HUDEP-2 (cell line): ENCODE measurements at regions not wholly inside any gene's neighbourhood (a gene's known extent, or its start where the extent isn't known, plus 50 kb on each side); places are given as distances from the start of the nearest gene placed in this dataset.
A peak's percentile ranks its signal among the peaks of the same experiment; 100 is the strongest.

ENCODE experiments used
- DNase-seq, 76 experiments: peaks; one replicate each; lab custom pipeline; 2025; ENCODE audit not compliant: unreplicated experiment in 76 of 76; lab: John Stamatoyannopoulos, UW

GRCh38 chr7:32347244-32347828, 142.8 kb downstream of the LSM5 start:
- peak in 18 of 76 experiments; percentile 0 to 18 (median 6) for DNase-seq

DNA sequence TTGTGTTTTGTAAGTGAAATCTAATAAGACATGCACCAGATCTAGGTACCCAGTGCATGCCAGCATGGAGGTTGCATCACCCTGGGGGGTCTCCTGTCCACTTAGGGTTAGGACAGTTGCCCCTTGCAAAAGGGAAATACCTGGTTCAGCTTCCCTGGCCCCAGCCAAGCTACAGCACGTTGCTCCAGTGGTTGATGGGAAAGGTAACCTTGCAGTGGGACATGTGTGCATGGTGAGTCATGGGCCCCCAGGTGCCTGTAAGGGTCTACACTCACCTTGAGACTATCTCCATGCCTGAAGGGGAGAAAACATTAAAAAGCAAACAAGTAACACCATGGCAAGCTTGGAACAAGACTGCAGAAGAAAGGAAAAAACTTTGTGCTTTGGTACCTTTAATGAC, 143.9 kb downstream of the LSM5 start:
- no peak for DNase-seq

- no peak for DNase-seq
Measured at GRCh38 chr7:32336726-32337125, 153.5 kb downstream of the LSM5 start.

- no peak for DNase-seq
Measured at GRCh38 chr7:32335107-32335506, 155.1 kb downstream of the LSM5 start.

GRCh38 chr7:32330602-32331001, 159.6 kb downstream of the LSM5 start:
- DNase-seq, result no peak

DNA sequence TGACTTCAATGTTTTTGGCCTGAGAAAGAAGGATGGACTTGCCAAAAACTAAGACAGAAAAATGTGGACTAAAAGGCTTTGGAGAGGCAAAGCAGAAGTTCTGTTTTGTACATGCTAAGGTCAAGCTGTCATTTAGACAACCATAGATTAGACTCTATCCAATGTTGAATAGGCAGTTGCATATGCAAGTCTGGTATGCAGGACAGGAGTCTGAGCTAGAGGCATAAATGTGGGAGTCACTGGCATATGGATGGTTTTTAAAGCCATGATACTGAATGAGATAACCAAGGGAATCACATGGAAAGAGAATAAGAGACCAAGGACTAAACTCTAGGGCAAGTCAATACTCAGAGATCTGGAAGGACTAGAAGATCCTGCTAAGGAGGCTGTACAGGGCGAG, 164.1 kb downstream of the LSM5 start:
- DNase-seq, result no peak

DNA sequence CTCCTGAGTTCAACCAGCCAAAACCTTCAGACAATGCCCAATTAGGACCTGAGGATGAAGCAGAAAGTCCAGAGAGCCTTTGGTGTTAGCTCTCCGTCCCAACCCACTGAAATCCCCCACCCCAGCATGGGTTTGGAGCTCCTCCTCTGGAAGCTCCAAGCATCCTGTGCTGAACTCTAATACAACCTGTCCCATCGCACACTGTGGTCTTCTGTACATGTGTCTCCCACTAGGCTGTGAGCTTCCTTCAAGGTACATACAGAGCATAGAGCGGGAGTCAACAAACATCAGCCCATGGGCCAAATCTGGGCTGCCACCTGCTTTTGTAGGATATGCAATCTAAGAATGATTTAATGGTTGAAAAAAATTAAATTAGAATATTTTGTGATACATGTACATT, 166.5 kb downstream of the LSM5 start:
- no peak for DNase-seq

DNA sequence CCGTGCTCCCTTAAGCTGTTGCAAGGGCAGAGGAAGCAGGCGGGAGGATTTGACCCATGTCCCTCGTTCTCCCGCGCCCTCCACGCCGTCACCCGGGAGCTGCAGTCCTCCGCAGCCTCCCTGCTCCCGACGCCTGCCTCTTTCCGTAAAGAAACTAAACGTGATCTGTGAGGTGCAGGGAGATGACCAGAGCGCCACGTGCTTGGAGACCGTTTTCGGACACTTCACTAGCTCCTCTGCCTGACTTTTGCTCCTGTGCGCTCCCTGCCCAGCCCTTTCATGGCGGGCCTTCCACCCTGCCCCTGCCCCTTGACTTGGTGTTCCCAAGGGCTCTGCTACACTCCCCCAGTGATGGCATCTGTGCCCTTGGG, 171.2 kb downstream of the LSM5 start:
- DNase-seq, result no peak

- no peak for DNase-seq
Measured at GRCh38 chr7:32318300-32319011, 171.7 kb downstream of the LSM5 start.

DNA sequence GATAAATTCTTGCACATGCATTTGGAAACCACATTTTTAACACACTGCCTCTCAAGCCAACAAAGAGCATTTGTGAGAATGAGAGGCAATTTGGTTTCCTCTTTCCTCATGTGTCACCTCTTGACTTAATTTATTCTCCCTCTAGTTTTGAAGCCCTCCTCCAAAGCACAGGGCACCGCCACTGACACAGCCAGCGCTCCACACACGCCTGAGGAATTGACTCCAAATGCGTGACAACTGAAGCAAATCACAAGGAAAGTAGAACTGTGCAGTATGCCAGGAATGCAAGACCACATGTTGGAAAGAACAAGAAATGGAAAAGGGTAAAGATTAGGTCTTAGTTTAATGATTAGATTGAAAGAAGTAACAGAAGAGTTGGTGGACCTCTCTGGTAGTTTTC, 173.3 kb downstream of the LSM5 start:
- no peak for DNase-seq

GRCh38 chr7:32314761-32315160, 175.4 kb downstream of the LSM5 start:
- DNase-seq, result no peak

- DNase-seq, result no peak
Measured at GRCh38 chr7:32301427-32301826, 188.8 kb downstream of the LSM5 start.

GRCh38 chr7:32299133-32299702, 191.0 kb downstream of the LSM5 start:
- no peak for DNase-seq

GRCh38 chr7:32298408-32299132, 191.6 kb downstream of the LSM5 start:
- no peak for DNase-seq

- no peak for DNase-seq
Measured at GRCh38 chr7:32293833-32294232, 196.3 kb downstream of the LSM5 start.

- no peak for DNase-seq
Measured at GRCh38 chr7:32289651-32290414, 200.3 kb downstream of the LSM5 start.

GRCh38 chr7:32285698-32286097, 204.5 kb downstream of the LSM5 start:
- DNase-seq, result no peak

- no peak for DNase-seq
Measured at GRCh38 chr7:32283546-32283945, 206.6 kb downstream of the LSM5 start.

DNA sequence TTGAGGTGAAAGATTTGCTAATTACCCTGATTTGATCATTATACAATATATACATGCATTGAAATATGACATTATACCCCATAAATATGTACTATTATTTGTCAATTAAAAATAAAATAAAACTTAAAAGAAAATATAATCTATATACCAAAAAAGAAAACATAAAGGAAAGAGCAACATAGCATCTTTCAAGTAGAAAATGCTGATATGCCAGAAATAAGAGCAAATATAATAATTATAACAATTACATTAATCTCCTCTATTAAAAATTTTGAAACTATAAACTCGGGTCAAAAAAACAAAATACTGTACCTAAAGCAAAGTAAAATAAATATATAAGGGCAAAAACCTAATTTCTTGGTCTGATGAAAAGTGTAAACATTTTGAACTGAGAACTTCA, 209.3 kb upstream of the PDE1C start:
- no peak for DNase-seq

GRCh38 chr7:32275216-32276009, 205.2 kb upstream of the PDE1C start:
- no peak for DNase-seq
